ENCODE measurements at regions not wholly inside any gene's neighbourhood (a gene's known extent, or its start where the extent isn't known, plus 50 kb on each side); places are given as distances from the start of the nearest gene placed in this dataset.

GRCh38 chr11:11757909-11758308 is 83.9 kb upstream of the USP47 start:
- TF ChIP-seq POLR2A (IDR thresholded peaks at IDR 0.05), result no peak
- TF ChIP-seq CTCF (IDR thresholded peaks at IDR 0.05), result no peak

Measured in gastroesophageal sphincter (tissue), 3 donors.